SIG-M5 (cell line): ENCODE measurements at regions not wholly inside any gene's neighbourhood (a gene's known extent, or its start where the extent isn't known, plus 50 kb on each side); places are given as distances from the start of the nearest gene placed in this dataset.

ENCODE experiments used
- DNase-seq: peaks from one replicate; lab custom pipeline; 2025; lab: John Stamatoyannopoulos, UW

DNA sequence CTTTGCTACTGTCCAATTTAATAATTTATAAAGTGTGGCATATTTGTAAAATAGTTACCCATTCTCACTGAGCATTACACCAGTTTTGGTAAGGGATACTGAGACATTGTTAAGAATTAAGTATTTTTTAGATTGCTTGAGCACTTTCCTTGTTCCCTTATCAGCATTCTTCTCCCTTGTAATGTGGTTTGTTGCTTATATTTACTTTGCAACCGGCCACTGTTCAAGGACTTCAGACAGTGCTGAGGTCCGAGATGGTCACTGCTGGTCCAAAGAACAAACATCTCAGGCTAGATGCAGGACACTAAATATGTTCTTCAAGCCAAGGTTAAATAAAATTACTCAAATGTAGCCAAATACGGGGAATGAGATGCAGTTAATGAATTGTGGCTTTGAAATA, 161.4 kb downstream of the TM9SF2 start:
- no peak for DNase-seq

GRCh38 chr13:99661791-99662190, 160.5 kb downstream of the TM9SF2 start:
- no peak for DNase-seq

GRCh38 chr13:99659866-99660554, 158.7 kb downstream of the TM9SF2 start:
- no peak for DNase-seq

DNA sequence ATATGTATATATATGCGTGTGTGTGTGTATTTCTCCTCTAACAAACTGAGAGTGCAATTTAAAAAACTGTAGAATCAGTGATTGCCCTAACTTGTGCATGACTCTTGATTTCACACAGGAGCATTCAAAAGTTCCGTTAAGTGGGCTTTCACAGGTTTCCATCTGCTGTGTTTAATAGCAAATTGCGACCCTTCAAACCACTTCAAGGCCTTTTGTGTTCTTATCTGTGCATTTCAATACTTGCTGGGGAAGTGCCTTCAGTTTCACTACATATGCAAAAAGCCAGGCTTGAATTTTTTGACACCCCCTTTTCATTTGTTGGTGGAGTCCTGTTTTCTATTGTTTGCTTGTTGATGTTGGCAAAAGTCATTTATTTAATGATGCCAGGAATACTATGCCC, 158.0 kb downstream of the TM9SF2 start:
- DNase-seq: no peak

DNA sequence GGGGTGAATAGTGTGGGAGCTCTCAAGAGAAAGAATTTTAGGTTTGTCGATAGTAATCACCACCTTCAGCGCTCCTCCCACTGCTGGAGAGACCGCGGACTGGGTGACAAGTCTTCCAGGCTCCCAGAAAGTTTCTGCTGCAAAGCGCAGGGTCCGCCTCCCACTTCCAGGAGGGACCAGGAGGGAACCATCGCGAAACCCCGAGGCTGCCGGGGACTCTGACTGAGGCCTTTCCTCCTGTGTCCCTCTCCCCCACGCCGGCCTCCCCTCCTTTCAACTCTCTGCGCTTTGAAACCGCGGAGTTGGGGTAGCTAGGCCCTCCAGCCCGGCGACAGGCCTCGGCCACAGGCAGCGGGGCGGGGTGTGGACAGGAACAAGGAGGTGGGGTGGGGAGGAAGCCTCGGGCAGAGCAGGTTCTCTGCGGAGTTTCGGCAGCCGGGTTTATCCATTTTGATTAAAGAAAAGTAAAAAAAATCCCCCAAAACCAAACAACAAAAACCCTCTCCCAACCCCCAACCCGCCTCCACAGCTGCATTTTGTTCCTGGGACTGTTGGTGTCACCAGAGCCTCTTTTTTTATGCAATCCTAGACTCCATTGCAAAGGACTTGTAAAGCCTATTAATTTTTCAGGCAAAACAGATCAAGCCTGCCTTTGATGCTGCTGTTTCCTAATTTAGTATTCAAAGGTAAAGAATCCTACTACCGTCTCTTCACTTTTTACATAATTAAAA, 157.2 kb downstream of the TM9SF2 start:
- DNase-seq: no peak

GRCh38 chr13:99657848-99658260, 156.6 kb downstream of the TM9SF2 start:
- DNase-seq: no peak

GRCh38 chr13:99656844-99657381, 155.6 kb downstream of the TM9SF2 start:
- DNase-seq: no peak

DNA sequence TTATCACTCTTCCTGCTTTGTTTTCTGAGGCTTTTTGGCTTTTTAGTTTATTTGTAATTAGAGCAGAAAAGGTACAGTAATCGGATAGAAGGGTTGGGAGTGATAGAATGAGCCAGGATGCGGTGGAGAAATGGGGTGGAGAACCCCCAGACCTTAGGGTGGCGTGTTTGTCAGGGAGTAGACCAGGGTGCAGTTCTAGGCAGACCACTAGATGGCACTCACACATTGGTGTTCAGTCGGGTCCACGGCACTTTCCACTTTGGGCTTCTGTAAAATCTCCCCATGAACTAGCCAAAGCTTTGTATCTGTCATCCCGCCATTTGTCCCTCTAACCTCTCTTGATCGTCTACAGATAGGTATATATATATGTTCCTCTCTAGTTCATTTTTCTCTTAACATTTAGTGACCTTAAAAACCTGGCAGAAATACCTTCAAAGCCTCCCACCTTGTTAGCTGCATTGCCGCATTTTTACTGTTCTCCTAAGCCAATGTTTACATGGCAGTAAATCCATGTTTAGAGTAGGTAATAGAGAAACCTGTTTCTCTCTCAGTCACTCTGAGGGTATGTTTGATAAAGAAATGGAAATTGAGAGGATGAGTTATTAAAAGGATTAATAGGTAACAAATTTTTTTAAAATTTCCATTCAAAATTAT, 154.9 kb downstream of the TM9SF2 start:
- no peak for DNase-seq

- no peak for DNase-seq
Observed at GRCh38 chr13:99655351-99656091, 154.2 kb downstream of the TM9SF2 start.

DNA sequence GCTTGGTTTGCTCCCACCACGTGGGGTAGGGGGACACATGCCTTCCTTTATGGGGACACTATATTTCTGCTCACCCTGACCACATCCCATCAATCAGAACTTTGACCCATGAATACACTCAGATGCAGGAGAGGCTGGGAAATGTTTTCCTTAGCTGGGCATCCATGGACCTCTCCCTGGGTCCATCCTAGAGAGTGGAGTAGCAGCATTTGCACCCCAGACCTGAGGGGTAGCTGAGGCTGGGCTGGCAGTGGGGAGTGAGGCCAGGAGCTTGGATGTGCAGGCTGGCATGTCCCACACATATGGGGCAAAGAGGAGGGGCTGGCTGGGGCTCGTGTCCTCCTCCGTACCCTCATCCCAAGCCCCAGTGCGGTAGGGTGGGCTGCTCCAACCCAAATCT, 152.8 kb downstream of the TM9SF2 start:
- DNase-seq: no peak

GRCh38 chr13:99653526-99653925, 152.3 kb downstream of the TM9SF2 start:
- DNase-seq: no peak

GRCh38 chr13:99652901-99653300, 151.6 kb downstream of the TM9SF2 start:
- no peak for DNase-seq

- DNase-seq: no peak
Observed at GRCh38 chr13:99652141-99652540, 150.9 kb downstream of the TM9SF2 start.

GRCh38 chr13:99651016-99651415, 149.7 kb downstream of the TM9SF2 start:
- no peak for DNase-seq

- DNase-seq: no peak
Observed at GRCh38 chr13:99650410-99650809, 149.1 kb downstream of the TM9SF2 start.

DNA sequence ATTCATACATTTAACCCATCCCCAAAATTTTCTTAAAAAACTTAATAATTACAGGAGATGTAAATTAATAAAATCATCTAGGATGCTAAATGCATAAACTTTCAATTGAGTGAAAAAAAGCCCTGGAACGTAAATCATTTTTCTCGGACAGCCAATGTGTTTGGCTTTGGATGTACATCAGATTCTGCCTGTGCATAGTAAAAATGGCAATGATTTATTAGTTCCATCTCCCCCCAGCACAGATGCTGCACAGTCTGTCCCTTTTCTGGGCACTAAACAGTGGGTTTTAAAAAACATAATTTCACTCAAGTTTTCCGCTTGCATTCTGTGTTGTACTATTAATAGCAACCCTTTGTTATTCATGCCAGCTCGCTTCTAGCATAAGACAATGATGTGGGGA, 147.7 kb downstream of the TM9SF2 start:
- DNase-seq: no peak

DNA sequence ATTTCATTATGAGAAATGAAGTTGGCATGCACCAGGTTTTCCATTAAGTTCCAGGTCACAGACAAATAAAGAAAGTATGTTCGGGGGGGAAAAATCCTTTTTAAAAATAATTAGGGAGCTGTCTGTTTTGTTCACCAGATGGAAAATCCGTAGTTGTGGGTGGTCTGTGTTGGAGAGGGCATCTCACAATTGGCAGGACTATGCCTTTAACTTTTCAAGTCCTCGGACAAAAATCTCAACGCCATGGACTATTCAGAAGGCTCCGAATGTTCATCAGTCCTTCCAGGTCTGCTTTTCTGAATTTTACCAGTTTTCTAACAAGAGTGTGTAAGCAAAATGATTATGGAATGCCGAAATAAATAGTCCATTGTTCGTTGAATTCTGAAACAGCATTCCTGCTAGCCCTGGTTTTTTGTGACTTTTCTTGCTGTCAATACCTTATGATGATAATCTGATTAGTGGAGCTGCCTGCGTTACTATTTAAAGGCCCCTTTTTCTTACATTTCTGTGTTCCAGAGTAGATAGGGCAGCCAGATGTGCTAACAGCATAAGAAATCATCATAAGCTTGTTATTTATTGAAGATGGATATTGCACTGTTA, 146.9 kb downstream of the TM9SF2 start:
- no peak for DNase-seq

DNA sequence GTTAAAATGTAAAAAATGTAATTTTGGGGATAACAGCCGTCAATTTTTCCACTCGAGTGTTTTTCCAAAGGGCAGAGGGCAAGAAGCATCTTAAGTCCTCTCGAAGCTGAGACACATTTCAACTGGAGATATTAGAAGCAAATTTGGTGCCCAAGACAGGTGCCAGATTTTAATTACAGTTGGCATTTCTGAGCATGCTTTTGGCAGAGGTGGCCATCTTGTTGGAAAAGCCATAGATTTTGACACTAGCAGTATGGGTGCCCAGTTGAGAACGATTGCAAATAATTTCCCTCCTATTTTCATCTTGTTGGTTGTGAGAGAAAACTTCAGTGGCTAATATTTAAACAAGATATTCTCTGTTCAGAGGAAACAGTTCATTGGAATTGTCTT, 146.3 kb downstream of the TM9SF2 start:
- DNase-seq: no peak

GRCh38 chr13:99646866-99647595, 145.8 kb downstream of the TM9SF2 start:
- no peak for DNase-seq

DNA sequence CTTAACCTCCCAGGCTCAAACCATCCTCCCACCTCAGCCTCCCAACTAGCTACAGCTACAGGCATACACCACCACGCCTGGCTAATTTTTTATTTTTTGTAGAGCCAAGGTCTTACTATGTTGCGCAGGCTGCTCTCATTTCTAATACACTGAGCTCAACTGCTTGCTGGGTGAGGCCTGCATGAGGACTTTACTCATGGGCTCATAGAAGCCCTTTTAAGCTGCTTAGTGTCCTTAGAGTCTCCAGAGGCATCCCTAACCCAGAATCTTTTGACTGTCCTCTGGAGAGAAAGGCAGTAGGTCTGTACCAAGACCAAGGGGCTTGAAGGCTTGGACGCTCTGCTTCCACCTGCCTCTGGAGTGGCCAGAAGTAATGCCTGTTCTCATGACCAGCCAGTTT, 141.6 kb downstream of the TM9SF2 start:
- no peak for DNase-seq

- no peak for DNase-seq
Observed at GRCh38 chr13:99642006-99642405, 140.7 kb downstream of the TM9SF2 start.
